Cardiac muscle cell (in vitro differentiated cells and primary cell): ENCODE measurements at regions not wholly inside any gene's neighbourhood (a gene's known extent, or its start where the extent isn't known, plus 50 kb on each side); places are given as distances from the start of the nearest gene placed in this dataset.

Source experiments
- DNase-seq, 2 donors: peaks; one replicate each; pipeline versions ENCODE4 v3.0.0 to v3.0.0-alpha.2; 2010 to 2017; ENCODE audit warnings: low read depth in 1 of 2, low spot score in 1 of 2
- H3K27ac ChIP-seq: fragments of 200-600 bp; sonication (generic); 2 replicates; pipeline ENCODE4 v1.5.1; 2016
- H3K27me3 ChIP-seq: fragments of 200-600 bp; sonication (generic); 2 replicates; pipeline ENCODE4 v1.6.0; 2016; ENCODE audit warnings: control low read depth
- H3K36me3 ChIP-seq: fragments of 200-600 bp; sonication (generic); 2 replicates; pipeline ENCODE4 v1.5.1; 2016; ENCODE audit warnings: control low read depth
- H3K4me1 ChIP-seq: fragments of 200-600 bp; sonication (generic); 2 replicates; pipeline ENCODE4 v1.8.1; 2017; ENCODE audit warnings: low read depth, mild to moderate bottlenecking, mixed run types
- H3K4me3 ChIP-seq: fragments of 200-600 bp; sonication (generic); 2 replicates; pipeline ENCODE4 v1.5.1; 2016; ENCODE audit warnings: mild to moderate bottlenecking
- H3K9me3 ChIP-seq: fragments of 200-600 bp; sonication (generic); 2 replicates; pipeline ENCODE4 v1.5.1; 2017; ENCODE audit warnings: low read depth, mild to moderate bottlenecking, control low read depth
- TF ChIP-seq, protein P1 (sequence below): IDR thresholded peaks from 2 replicates; pipeline ENCODE4 v1.5.1; 2012; ENCODE audit warnings: low read depth, mild to moderate bottlenecking, low read length

DNA sequence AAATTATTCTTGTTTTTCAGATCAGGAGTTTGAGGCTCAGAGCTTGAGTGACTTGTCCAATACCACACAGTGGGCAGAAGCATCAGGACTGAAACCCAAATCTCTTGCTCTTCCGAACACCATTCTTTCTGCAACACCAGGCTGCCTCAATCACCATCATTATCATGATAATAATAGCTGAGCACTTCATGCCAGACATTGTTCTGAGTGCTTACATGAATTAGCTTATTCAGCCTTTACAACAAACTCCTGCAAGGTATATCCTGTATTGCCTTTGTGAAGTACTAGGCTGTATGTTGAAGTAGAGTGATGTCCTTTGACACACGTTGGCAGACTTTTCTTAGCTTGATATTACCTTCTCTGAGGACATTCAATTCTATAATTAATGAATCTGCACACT lies 257.4 kb upstream of the ATP2B1 start:
- H3K27ac ChIP-seq = no peak overlapping the region
- H3K4me3 ChIP-seq = no peak overlapping the region
- no peaks in the 10 kb centered on the region for H3K9me3 ChIP-seq
- no peaks in the 10 kb centered on the region for H3K36me3 ChIP-seq
- H3K27me3 ChIP-seq = no peaks in the 10 kb centered on the region
- TF ChIP-seq, protein P1, sequence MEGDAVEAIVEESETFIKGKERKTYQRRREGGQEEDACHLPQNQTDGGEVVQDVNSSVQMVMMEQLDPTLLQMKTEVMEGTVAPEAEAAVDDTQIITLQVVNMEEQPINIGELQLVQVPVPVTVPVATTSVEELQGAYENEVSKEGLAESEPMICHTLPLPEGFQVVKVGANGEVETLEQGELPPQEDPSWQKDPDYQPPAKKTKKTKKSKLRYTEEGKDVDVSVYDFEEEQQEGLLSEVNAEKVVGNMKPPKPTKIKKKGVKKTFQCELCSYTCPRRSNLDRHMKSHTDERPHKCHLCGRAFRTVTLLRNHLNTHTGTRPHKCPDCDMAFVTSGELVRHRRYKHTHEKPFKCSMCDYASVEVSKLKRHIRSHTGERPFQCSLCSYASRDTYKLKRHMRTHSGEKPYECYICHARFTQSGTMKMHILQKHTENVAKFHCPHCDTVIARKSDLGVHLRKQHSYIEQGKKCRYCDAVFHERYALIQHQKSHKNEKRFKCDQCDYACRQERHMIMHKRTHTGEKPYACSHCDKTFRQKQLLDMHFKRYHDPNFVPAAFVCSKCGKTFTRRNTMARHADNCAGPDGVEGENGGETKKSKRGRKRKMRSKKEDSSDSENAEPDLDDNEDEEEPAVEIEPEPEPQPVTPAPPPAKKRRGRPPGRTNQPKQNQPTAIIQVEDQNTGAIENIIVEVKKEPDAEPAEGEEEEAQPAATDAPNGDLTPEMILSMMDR = no peak
- DNase-seq = no peak
- no peaks in the 10 kb centered on the region for H3K4me1 ChIP-seq

DNA sequence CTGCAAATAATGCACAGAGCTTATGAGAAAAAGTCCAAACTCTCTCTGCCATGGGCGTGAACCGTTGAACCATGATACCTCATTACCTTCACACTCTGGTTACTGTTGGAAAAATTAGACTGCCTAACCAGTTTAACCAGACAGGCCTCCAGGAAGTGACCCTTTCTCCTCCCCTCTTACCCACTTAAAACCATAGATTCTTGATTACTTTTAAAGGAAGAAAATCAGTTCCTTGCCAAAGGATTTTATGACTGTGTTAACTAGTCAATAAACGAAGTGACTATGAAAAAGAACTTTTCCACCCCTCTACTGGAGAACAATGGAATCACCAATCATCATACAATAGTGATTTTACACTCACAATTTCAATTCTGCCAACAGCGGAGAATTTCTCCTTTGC lies 254.0 kb upstream of the ATP2B1 start:
- Histone ChIP-seq H3K36me3 (no peaks in the 10 kb centered on the region), H3K27me3 (no peaks in the 10 kb centered on the region), H3K9me3 (no peaks in the 10 kb centered on the region), H3K4me1 (no peaks in the 10 kb centered on the region), H3K4me3 (no peak overlapping the region), H3K27ac (no peak overlapping the region)
- TF ChIP-seq, protein P1 = peak; percentile 27
- no peak for DNase-seq

DNA sequence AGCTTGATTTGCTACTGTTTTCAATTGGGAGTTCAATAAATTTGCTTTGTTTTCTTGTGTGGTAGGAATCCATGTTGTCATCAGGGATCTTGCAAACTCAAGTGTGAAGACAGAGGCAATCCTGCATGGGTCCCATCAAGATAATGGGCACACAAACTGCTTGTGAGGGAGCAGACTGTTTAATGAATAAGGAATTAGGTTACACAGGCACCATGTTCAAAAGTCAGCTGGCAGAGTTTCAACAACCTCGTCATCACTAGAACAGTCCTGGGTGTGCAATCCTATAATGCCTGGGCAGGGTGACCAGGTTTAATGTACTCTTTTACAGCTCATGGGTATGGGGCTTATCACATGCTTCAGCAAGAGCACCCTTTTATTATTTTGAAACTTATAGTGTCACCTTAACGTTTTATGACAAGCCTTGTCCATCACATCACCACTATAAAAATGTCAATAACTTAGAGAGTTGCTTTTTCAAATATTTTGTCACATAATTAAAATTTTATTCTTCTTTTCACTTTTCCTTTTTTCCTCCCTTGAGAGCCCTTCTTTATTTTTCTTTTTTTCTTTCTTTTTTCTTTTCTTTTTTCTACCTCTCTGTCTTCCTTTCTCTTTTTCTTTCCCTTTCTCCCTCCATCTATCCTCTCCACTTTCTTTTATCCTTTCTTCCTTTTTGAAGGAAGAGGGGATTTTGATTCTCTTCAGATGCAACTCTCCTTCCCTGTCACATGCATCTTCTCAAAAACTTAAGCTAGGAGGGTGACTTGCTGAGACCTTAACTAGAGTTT lies 252.2 kb upstream of the ATP2B1 start:
- Histone ChIP-seq H3K4me3 (no peak overlapping the region), H3K4me1 (no peaks in the 10 kb centered on the region), H3K27ac (no peak overlapping the region), H3K27me3 (no peaks in the 10 kb centered on the region), H3K36me3 (no peaks in the 10 kb centered on the region), H3K9me3 (no peaks in the 10 kb centered on the region)
- TF ChIP-seq, protein P1 = no peak
- DNase-seq = peak in 1 of 2 donors; percentile 43

DNA sequence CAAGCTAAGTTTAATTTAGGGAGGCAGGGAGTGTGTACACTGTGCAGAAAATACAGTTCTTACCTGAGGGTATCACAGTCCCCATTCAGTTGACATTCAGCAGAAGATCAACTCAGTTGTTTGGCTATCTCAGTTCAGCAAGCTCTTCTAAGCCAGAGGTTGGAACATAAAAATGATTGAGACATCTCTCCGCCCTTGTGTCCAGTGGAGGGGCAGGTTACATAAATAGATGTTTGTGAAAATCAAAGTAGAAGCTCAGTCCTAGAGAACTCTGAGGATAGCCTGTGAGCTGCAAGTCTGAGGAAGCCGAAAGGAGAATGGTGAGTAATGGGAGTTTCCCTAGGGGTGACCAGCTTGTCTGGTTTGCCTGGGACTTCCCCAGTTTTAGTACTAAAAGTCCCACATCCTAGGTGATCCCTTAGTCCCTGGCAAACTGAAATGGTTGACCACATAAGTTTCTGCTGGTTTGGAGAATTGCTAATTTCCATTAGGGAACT lies 251.4 kb upstream of the ATP2B1 start:
- H3K36me3 ChIP-seq = no peaks in the 10 kb centered on the region
- no peak overlapping the region for H3K4me3 ChIP-seq
- no peaks in the 10 kb centered on the region for H3K27me3 ChIP-seq
- no peaks in the 10 kb centered on the region for H3K4me1 ChIP-seq
- no peak overlapping the region for H3K27ac ChIP-seq
- TF ChIP-seq, protein P1 = no peak
- DNase-seq = no peak
- no peaks in the 10 kb centered on the region for H3K9me3 ChIP-seq

DNA sequence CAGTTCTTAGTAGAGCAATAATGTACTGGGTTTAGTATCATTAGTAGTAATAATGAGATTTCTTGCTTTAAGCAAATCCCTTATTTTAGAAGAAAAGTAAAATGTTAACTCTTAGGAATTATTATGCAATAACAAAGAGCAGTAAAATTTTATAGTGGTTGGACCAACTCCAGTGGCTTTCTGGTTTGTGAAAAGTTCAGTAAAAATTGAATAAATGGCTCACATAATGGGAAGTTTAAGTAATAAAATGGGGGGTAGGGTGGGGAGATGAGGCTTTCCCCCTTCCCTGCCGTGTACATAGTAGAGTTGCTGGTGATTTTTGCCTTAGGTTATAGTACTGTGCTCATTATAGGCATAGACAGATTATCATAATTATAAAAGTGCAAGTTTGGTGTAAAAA lies 250.5 kb upstream of the ATP2B1 start:
- TF ChIP-seq, protein P1 = no peak
- H3K4me1 ChIP-seq = no peaks in the 10 kb centered on the region
- no peak for DNase-seq
- H3K27ac ChIP-seq = no peak overlapping the region
- no peaks in the 10 kb centered on the region for H3K36me3 ChIP-seq
- no peaks in the 10 kb centered on the region for H3K9me3 ChIP-seq
- no peak overlapping the region for H3K4me3 ChIP-seq
- no peaks in the 10 kb centered on the region for H3K27me3 ChIP-seq
